Aorta (tissue), 5 donors: ENCODE measurements at regions not wholly inside any gene's neighbourhood (a gene's known extent, or its start where the extent isn't known, plus 50 kb on each side); places are given as distances from the start of the nearest gene placed in this dataset.

Source experiments
- ATAC-seq: fragments of 200-7000 bp; cut with Tn5 transposase; one replicate; pipeline ENCODE4 v1.9.1; 2022; ENCODE audit warnings: moderate library complexity; ENCODE audit not compliant: low FRiP score
- DNase-seq, 2 donors: peaks; one replicate each; pipeline ENCODE4 v3.0.0-alpha.2; 2020
- H3K27ac ChIP-seq, 2 donors: one replicate each; pipeline ENCODE4 v1.5.1; 2013; ENCODE audit warnings: low read length in 2 of 2, mild to moderate bottlenecking in 2 of 2, moderate library complexity in 2 of 2, control low read depth in 1 of 2, inconsistent platforms in 1 of 2, low read depth in 1 of 2
- H3K27me3 ChIP-seq, 2 donors: one replicate each; pipeline ENCODE4 v1.6.1; 2013; ENCODE audit warnings: control low read depth in 1 of 2, low read length in 1 of 2, mild to moderate bottlenecking in 1 of 2, moderate library complexity in 1 of 2; ENCODE audit not compliant: insufficient read depth in 2 of 2, control insufficient read depth in 1 of 2
- H3K36me3 ChIP-seq, 2 donors: one replicate each; pipeline ENCODE4 v1.6.1; 2013; ENCODE audit warnings: control low read depth in 1 of 2, low read length in 1 of 2, mild to moderate bottlenecking in 1 of 2; ENCODE audit not compliant: insufficient read depth in 2 of 2, control insufficient read depth in 1 of 2
- H3K4me1 ChIP-seq, 2 donors: one replicate each; pipeline ENCODE4 v1.6.1; 2013; ENCODE audit warnings: low read length in 2 of 2, control low read depth in 1 of 2, mild to moderate bottlenecking in 1 of 2, moderate library complexity in 1 of 2; ENCODE audit not compliant: insufficient read depth in 2 of 2, control insufficient read depth in 1 of 2
- H3K4me3 ChIP-seq, 2 donors: one replicate each; pipeline ENCODE4 v1.5.1; 2013; ENCODE audit warnings: low read length in 2 of 2, control low read depth in 1 of 2, mild to moderate bottlenecking in 1 of 2
- H3K9me3 ChIP-seq: one replicate; pipeline ENCODE4 v1.6.1; 2013; ENCODE audit warnings: mild to moderate bottlenecking, low read length; ENCODE audit not compliant: control insufficient read depth
- WGBS, 2 donors: extraction: QIAGEN DNeasy Blood & Tissue Kit; methylation state at CpG; one replicate each; pipeline ENCODE4 v1.1.7; 2013; 5-methylcytosine and 5-hydroxymethylcytosine counted together
- intact Hi-C, 2 donors: fragments of 100-400 bp; cut with DNase I; formaldehyde crosslinking; loops; one replicate each; pipeline versions ENCODE4 v1.14.2 to v1.15.0; 2022
- donor health status: healthy with polysubstance abuse.
- donor health status: Bipolar disorder and iron deficiency.
- donor health status: DM: no; HTN: no; CAD: no.
- donor health status: DM: no; HTN: no; CAD: no.
- donor health status: DM: yes; HTN: yes; CAD: no.

DNA sequence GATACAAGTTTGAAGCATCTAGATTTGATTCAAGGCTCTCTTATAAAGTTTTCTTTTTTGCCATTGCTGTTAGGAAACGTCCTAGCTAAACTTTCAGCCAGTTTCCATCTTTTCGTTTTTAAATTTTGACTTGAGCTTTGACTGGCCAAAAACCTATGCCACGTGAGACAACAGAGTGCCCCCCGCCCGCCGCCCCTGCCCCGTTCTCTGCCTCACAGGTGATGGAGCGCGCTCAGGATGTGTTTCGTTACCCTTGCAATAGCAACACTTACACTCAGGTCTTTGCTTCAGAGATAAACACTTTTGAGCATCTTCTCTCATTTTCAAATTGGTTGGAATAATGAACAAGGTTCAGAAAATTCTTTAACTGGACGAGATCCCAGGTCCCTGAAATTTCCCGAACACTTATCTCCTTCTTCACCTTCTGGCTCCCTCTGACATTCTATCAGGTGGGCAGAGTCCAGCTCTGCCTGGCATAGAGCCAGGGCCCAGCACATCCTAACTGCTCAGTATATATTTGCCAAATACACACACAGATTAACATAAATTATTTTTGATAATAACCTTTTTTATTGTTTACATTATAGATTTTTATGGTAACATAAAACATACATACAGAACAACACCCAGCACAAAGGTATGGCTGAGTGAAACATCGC, 301.1 kb downstream of the IRS2 start:
- intact Hi-C loops = no loop called here
- no peaks in the 10 kb centered on the region for H3K27me3 ChIP-seq
- WGBS, 2 donors = 84% methylated on average over 13 of the region's 13 CpGs
- ATAC-seq (no peak), DNase-seq (no peak)
- H3K36me3 ChIP-seq = no peaks in the 10 kb centered on the region
- no peak overlapping the region for H3K27ac ChIP-seq
- no peak overlapping the region for H3K4me3 ChIP-seq
- no peaks in the 10 kb centered on the region for H3K9me3 ChIP-seq
- no peaks in the 10 kb centered on the region for H3K4me1 ChIP-seq

DNA sequence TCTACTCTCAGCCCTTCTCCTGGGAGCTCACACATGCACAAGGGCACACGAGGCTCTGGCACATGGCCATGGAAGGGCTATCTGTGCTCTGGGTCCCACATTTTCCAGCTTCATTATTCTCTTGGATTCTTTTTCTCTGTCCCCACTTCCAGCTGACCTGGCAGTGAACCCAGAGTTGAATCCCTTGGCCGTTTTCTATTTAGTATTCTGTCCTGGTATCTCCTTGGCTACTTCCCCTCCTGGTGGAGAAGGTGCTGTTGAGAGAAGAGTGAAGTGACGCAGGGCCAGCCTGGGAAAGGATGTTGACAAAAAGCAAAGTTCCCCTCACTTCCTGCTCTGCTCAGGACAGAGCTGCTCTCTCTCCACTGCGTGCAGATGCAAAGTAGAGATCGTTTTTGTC, 303.1 kb downstream of the IRS2 start:
- no peaks in the 10 kb centered on the region for H3K9me3 ChIP-seq
- no peak overlapping the region for H3K4me3 ChIP-seq
- DNase-seq (no peak), ATAC-seq (no peak)
- H3K36me3 ChIP-seq = no peaks in the 10 kb centered on the region
- H3K27ac ChIP-seq = no peak overlapping the region
- intact Hi-C loops = no loop called here
- H3K4me1 ChIP-seq = no peaks in the 10 kb centered on the region
- WGBS, 2 donors = 44 to 47% methylated on average over 5 of the region's 5 CpGs
- H3K27me3 ChIP-seq = no peaks in the 10 kb centered on the region

DNA sequence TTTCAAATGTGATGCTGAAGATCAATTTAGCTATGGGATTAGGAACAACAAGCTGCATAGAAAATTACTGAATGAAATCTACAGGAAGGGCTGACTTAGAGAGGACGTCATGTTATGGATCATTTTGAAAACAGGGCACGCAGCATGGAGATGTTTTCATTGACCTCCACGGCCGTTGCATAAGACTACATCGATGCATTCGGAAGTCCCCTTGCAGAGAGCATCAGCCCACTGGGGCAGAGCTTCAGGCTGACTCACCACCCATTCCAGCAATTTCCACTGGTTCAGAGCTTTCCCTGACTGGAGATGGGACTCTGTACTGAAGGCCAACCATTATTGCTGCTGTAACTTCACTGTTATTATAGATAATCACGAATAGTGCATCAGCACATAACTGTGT, 305.3 kb downstream of the IRS2 start:
- H3K36me3 ChIP-seq = no peaks in the 10 kb centered on the region
- 91 to 94% methylated on average over 7 of the region's 7 CpGs for WGBS, 2 donors
- H3K4me3 ChIP-seq = no peak overlapping the region
- no peaks in the 10 kb centered on the region for H3K4me1 ChIP-seq
- no peaks in the 10 kb centered on the region for H3K9me3 ChIP-seq
- no peak for DNase-seq
- ATAC-seq = no peak
- no peak overlapping the region for H3K27ac ChIP-seq
- no peaks in the 10 kb centered on the region for H3K27me3 ChIP-seq
- intact Hi-C loops = no loop called here

DNA sequence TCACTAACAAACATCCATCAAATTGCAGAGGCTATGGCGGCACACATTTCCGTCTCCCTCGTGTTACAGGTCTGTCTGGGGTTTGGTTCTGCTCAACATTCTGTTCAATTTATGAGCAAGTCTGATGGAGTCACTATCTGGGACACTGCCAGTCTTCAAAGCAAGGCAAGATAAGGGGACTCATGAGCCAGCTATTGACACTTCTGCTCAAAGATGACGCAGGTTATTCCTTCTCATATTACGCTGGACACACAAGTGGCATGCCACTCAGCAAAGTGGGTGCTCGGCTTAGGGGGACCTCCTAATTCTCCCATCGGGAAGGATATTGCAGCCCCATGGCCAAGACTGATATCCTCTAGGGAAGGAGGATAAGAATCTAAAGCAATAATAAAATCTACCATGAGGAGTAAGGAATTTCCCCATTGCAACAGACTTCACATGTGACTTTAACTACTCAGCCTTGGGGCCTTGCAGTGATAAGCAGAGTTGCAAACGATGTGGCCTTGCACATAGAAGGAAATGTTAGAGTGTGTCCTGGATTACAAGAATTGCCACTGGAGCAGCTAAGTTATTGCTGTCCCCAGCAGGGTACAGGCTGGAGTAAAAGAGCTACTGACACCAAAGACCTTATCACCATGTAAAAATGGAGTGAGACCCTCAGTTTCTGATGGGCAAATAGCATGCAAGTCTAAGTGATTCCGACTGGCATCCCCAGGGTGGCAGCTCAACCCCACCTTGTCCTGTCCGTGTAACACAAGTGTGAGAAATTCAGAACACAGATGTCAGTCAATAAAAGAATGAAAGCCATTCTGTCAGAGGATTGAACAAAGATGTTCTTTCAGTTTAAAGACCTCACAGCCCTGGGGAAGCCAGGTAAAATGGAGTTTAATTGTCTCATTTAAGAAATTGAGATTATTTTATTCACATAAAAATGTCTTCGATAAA, 306.1 kb downstream of the IRS2 start:
- ATAC-seq (peak; percentile 40), DNase-seq (no peak)
- Histone ChIP-seq H3K9me3 (no peaks in the 10 kb centered on the region), H3K27me3 (no peaks in the 10 kb centered on the region), H3K36me3 (no peaks in the 10 kb centered on the region), H3K4me1 (no peaks in the 10 kb centered on the region), H3K27ac (no peak overlapping the region), H3K4me3 (no peak overlapping the region)
- intact Hi-C loops = no loop called here
- 46 to 55% methylated on average over 11 of the region's 11 CpGs for WGBS, 2 donors

DNA sequence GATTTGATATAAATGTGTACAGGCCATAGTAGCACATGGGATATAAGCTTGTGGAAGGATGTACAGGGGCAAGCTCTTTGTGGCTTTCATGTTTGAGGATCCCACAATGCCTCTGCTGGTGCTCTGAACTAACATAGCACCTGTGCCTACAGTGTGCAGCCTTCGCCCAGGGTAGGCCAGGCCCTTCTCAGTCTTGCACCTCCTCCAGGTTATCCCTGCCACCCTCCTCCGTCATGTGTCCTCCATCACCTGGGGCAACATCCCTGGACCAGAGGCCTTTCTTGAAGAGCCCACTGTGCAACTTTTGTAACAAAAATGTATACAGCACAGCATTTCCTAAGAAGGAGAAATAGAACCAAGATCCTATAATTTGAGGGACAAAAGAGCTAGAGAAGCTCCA, 306.8 kb downstream of the IRS2 start:
- H3K27me3 ChIP-seq = no peaks in the 10 kb centered on the region
- no peak for ATAC-seq
- no peak for DNase-seq
- no peaks in the 10 kb centered on the region for H3K36me3 ChIP-seq
- H3K9me3 ChIP-seq = no peaks in the 10 kb centered on the region
- no peaks in the 10 kb centered on the region for H3K4me1 ChIP-seq
- H3K27ac ChIP-seq = no peak overlapping the region
- intact Hi-C loops = no loop called here
- no peak overlapping the region for H3K4me3 ChIP-seq
- 97 to 99% methylated on average over 2 of the region's 2 CpGs for WGBS, 2 donors

DNA sequence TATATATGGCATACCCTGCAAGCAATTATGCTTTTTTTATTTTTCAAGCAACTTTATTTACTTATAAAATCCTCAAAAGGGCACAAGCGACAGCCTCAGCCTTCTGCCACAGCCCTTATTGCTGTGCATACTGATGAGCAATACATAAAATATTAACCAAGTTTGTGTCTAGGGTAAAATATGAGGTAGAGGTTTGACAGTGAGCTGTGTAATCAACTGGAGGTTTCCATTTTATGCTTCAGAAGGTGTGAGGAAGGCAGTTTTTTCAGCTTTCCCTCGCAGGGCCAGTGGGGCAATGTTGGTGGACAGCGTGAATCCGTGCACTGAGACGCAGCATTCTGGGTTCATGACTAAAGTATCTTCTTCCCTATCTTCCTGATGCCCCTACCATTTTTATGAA, 310.4 kb downstream of the IRS2 start:
- Histone ChIP-seq H3K9me3 (no peaks in the 10 kb centered on the region), H3K27ac (no peak overlapping the region), H3K36me3 (no peaks in the 10 kb centered on the region), H3K4me1 (no peaks in the 10 kb centered on the region), H3K27me3 (no peaks in the 10 kb centered on the region), H3K4me3 (no peak overlapping the region)
- WGBS, 2 donors = 96 to 97% methylated on average over 5 of the region's 5 CpGs
- ATAC-seq = no peak
- intact Hi-C loops = no loop called here
- no peak for DNase-seq

DNA sequence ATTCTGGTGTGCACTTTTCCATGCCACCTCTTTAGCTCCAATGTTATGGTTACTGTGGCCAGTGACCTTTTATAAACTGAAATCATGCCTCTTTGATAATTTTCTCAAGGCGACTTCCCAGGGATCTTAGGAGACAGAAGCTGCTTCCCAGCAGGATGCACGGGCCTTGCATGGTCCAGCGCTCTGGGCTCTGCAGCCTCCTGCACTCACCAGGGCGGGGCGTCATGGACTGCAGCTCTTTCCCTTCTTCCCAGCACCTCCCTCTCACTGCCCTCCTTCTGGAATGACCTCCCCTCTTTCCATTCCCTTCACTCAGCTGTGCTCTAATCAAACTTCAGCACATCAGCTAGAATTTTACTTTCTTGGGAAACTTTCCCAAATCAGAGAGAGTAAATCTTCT, 318.3 kb downstream of the IRS2 start:
- DNase-seq (no peak), ATAC-seq (no peak)
- 72 to 80% methylated on average over 5 of the region's 5 CpGs for WGBS, 2 donors
- intact Hi-C loops = no loop called here
- Histone ChIP-seq H3K27me3 (no peaks in the 10 kb centered on the region), H3K36me3 (no peaks in the 10 kb centered on the region), H3K27ac (no peak overlapping the region), H3K4me3 (no peak overlapping the region), H3K9me3 (no peaks in the 10 kb centered on the region), H3K4me1 (no peaks in the 10 kb centered on the region)

DNA sequence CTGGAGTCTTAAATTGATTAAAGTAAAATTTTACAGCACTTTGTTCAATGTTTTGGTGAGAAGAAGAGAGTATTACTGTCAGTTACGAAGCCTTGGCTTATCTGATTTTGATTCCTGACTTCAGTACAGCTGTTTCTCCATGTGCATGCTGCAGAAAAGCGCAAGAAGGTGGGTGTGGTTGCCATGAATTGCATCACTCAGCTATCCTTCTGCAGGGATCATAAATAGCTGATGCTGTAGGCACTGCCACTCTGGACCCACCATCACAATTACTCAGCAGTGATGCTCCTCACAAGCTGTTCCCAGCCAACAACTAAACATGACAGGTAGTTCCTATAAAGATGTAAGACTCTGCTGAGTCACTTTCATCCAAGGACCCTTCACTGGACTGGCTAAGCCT, 321.2 kb downstream of the IRS2 start:
- no peaks in the 10 kb centered on the region for H3K36me3 ChIP-seq
- no peak for ATAC-seq
- H3K27ac ChIP-seq = no peak overlapping the region
- H3K9me3 ChIP-seq = no peaks in the 10 kb centered on the region
- intact Hi-C loops = no loop called here
- no peak for DNase-seq
- 0 to 2% methylated on average over 2 of the region's 2 CpGs for WGBS, 2 donors
- H3K4me1 ChIP-seq = no peaks in the 10 kb centered on the region
- H3K4me3 ChIP-seq = no peak overlapping the region
- no peaks in the 10 kb centered on the region for H3K27me3 ChIP-seq
